ENCODE measurements at regions not wholly inside any gene's neighbourhood (a gene's known extent, or its start where the extent isn't known, plus 50 kb on each side); places are given as distances from the start of the nearest gene placed in this dataset.

DNA sequence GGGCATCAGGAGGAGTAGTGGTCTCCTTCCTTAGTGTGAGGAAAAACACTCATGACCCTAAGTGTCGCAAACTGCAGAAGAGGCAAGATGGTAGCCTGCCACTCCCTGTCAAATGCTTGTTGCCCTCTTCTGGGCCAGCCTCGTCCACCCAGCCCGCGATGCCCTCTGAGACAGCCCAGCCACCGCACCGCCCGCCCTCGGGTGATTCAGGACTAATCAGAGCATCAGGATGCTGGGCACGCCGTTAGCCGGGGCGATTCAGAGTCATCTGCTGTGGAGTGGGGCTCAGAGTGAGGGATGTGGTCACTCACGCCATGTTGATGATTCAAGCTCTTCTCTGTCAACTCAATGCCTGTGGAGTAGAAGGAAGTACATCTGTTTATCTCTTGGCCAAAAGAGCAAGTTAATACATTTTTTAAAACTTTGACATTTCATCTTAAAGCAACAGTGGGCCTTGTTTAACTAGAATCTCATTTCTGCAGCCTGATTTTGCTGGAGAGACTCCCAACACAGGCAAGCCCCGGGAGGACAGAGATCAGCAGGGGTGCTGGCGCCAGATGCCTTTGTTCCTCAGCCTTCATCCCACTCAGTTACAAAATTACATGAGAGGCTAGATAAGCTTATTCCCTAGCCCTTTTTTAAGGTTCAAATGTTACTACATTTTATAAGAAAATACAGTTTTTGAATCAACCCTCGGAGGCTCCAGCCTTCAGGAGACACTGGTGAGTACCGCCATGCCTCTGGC lies 79.0 kb downstream of the TMEM18 start:
- Histone ChIP-seq H3K9me3 (ENCODE audit: insufficient read depth, low read depth) (no peaks in the 10 kb centered on the region), H3K4me3 (no peak overlapping the region), H3K27ac (no peak overlapping the region), H3K27me3 (ENCODE audit: insufficient read depth, low read depth) (peaks cover 12% of the 10 kb centered on the region; the same call in 1 of the 2 replicates), H3K79me2 (ENCODE audit: low read depth) (no peaks in the 10 kb centered on the region), H3K4me2 (no peak overlapping the region), H3K36me3 (ENCODE audit: low read depth) (no peaks in the 10 kb centered on the region), H3K4me1 (replicated peaks; ENCODE audit: insufficient read depth) (peaks cover 28% of the 10 kb centered on the region), H4K20me1 (ENCODE audit: insufficient read depth) (no peaks in the 10 kb centered on the region), H2AFZ (no peak overlapping the region), H3F3A (ENCODE audit: insufficient read depth, low read depth) (peaks cover 26% of the 10 kb centered on the region), H3K9me2 (ENCODE audit: insufficient read depth) (no peaks in the 10 kb centered on the region)
- DNase-seq: no peak
- no TSS peak for BruUV-seq (replicated peaks)
- no peak for TF ChIP-seq CTCF (conservative IDR thresholded peaks at IDR 0.05)
- no peak for TF ChIP-seq EZH2 (IDR thresholded peaks at IDR 0.05; ENCODE audit: low read depth)
- intact Hi-C loops (cut with micrococcal nuclease; ENCODE audit: unreplicated experiment): no loop called here
- ChIA-PET POLR2A (ENCODE audit: unreplicated experiment) (no interaction called here), CTCF (no interaction called here)

DNA sequence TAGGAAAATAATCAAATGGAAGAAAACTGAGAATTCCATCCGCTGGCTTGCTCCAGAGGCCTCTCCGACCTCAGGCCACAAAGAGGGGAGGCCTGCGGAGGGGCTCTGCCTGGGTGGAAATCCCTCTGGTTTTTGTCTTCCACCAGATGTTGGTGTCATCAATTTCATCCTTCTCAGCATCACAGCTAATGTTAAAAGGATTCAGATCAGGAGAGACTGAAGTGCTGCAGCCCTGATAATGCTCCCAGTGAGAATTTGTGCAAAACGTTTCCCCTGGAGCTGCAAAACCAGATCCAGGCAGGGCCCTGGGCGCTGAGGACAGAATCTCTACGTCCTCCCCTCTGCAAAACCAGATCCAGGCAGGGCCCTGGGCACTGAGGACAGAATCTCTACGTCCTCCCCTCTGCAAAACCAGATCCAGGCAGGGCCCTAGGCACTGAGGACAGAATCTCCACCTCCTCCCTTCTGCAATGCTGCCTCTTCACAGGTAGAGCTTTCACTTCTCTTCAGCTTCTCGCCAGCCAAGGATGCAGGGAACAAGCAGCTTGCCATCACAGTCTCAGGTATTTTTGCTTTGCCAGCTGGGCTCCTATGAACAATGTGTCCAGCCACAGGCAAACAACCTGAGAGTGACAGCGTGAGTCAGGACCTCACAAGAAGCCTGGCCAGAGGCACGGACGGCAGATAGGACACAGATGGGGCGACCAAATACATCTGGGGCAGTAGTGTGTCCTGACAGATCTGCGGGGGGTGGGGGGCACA lies 81.2 kb downstream of the TMEM18 start:
- no peaks in the 10 kb centered on the region for H3K36me3 ChIP-seq (ENCODE audit: low read depth)
- H3F3A ChIP-seq (ENCODE audit: insufficient read depth, low read depth): peaks cover 10% of the 10 kb centered on the region; the same call in 1 of the 2 replicates
- H3K4me2 ChIP-seq: peak overlapping the region; percentile 21; the same call in 1 of the 2 replicates
- CTCF ChIA-PET: no interaction called here
- H2AFZ ChIP-seq: no peak overlapping the region
- H4K20me1 ChIP-seq (ENCODE audit: insufficient read depth): no peaks in the 10 kb centered on the region
- peaks cover 8% of the 10 kb centered on the region; the same call in 1 of the 2 replicates for H3K4me1 ChIP-seq (replicated peaks; ENCODE audit: insufficient read depth)
- TF ChIP-seq EZH2 (IDR thresholded peaks at IDR 0.05; ENCODE audit: low read depth) (no peak), CTCF (conservative IDR thresholded peaks at IDR 0.05) (no peak)
- POLR2A ChIA-PET (ENCODE audit: unreplicated experiment): no interaction called here
- intact Hi-C loops (cut with micrococcal nuclease; ENCODE audit: unreplicated experiment): no loop called here
- no TSS peak for BruUV-seq (replicated peaks)
- DNase-seq: peak in 1 of 2 experiments; percentile 66
- peaks cover 12% of the 10 kb centered on the region; the same call in 1 of the 2 replicates for H3K27me3 ChIP-seq (ENCODE audit: insufficient read depth, low read depth)
- H3K9me3 ChIP-seq (ENCODE audit: insufficient read depth, low read depth): no peaks in the 10 kb centered on the region
- H3K9me2 ChIP-seq (ENCODE audit: insufficient read depth): no peaks in the 10 kb centered on the region
- H3K4me3 ChIP-seq: no peak overlapping the region
- no peaks in the 10 kb centered on the region for H3K79me2 ChIP-seq (ENCODE audit: low read depth)
- H3K27ac ChIP-seq: no peak overlapping the region

GRCh38 chr2:595141-595815 lies 81.9 kb downstream of the TMEM18 start:
- H3K36me3 ChIP-seq (ENCODE audit: low read depth): no peaks in the 10 kb centered on the region
- ChIA-PET POLR2A (ENCODE audit: unreplicated experiment) (no interaction called here), CTCF (no interaction called here)
- H3K4me1 ChIP-seq (replicated peaks; ENCODE audit: insufficient read depth): peaks cover 11% of the 10 kb centered on the region; the same call in 1 of the 2 replicates
- peaks cover 12% of the 10 kb centered on the region; the same call in 1 of the 2 replicates for H3K27me3 ChIP-seq (ENCODE audit: insufficient read depth, low read depth)
- TF ChIP-seq EZH2 (IDR thresholded peaks at IDR 0.05; ENCODE audit: low read depth): no peak
- no peak for TF ChIP-seq CTCF (conservative IDR thresholded peaks at IDR 0.05)
- H3K4me3 ChIP-seq: no peak overlapping the region
- no peak overlapping the region for H3K4me2 ChIP-seq
- no peak for DNase-seq
- H2AFZ ChIP-seq: no peak overlapping the region
- peaks cover 10% of the 10 kb centered on the region; the same call in 1 of the 2 replicates for H3F3A ChIP-seq (ENCODE audit: insufficient read depth, low read depth)
- no peaks in the 10 kb centered on the region for H3K79me2 ChIP-seq (ENCODE audit: low read depth)
- intact Hi-C loops (cut with micrococcal nuclease; ENCODE audit: unreplicated experiment): no loop called here
- no peaks in the 10 kb centered on the region for H3K9me3 ChIP-seq (ENCODE audit: insufficient read depth, low read depth)
- BruUV-seq (replicated peaks): no TSS peak
- H3K9me2 ChIP-seq (ENCODE audit: insufficient read depth): no peaks in the 10 kb centered on the region
- no peak overlapping the region for H3K27ac ChIP-seq
- H4K20me1 ChIP-seq (ENCODE audit: insufficient read depth): no peaks in the 10 kb centered on the region
